ENCODE measurements at regions not wholly inside any gene's neighbourhood (a gene's known extent, or its start where the extent isn't known, plus 50 kb on each side); places are given as distances from the start of the nearest gene placed in this dataset.

GRCh38 chr1:55425310-55425930, 210.3 kb upstream of the USP24 start:
- Histone ChIP-seq H3K4me1 (ENCODE audit: insufficient read depth, low read length) (peaks cover 51% of the 10 kb centered on the region), H3K4me3 (ENCODE audit: low read length) (no peak overlapping the region), H3K27me3 (ENCODE audit: low read length) (no peaks in the 10 kb centered on the region), H3K4me2 (ENCODE audit: low read length) (no peak overlapping the region), H3K79me2 (ENCODE audit: low read length) (no peaks in the 10 kb centered on the region), H3K27ac (ENCODE audit: low read length) (no peak overlapping the region), H3K9me3 (ENCODE audit: low read length) (no peaks in the 10 kb centered on the region), H3K36me3 (ENCODE audit: low read depth, low read length) (no peaks in the 10 kb centered on the region), H2AFZ (ENCODE audit: low read length) (no peak overlapping the region), H3F3A (ENCODE audit: low read length, unreplicated experiment) (peaks cover 6% of the 10 kb centered on the region), H4K20me1 (ENCODE audit: low read length) (no peaks in the 10 kb centered on the region), H3K9me2 (replicated peaks; ENCODE audit: low read length) (no peaks in the 10 kb centered on the region), H3K9ac (ENCODE audit: low read length) (no peak overlapping the region)
- ChIA-PET POLR2A (ENCODE audit: unreplicated experiment) (no interaction called here), CTCF (no interaction called here)
- no peak for TF ChIP-seq CTCF (conservative IDR thresholded peaks at IDR 0.05; ENCODE audit: low read depth, low read length)
- TF ChIP-seq EZH2phosphoT487 (IDR thresholded peaks at IDR 0.05; ENCODE audit: borderline replicate concordance, low read length) = no peak
- TF ChIP-seq EZH2 (IDR thresholded peaks at IDR 0.05; ENCODE audit: low read length, unreplicated experiment) = no peak
- DNase-seq (no peak), ATAC-seq (no peak)
- BruUV-seq (replicated peaks) = no TSS peak
- intact Hi-C loops (cut with micrococcal nuclease) = loop anchor here (10.0 kb wide), 1 partner anchor 949 kb away; no protein-coding TSS in a partner anchor

DNA sequence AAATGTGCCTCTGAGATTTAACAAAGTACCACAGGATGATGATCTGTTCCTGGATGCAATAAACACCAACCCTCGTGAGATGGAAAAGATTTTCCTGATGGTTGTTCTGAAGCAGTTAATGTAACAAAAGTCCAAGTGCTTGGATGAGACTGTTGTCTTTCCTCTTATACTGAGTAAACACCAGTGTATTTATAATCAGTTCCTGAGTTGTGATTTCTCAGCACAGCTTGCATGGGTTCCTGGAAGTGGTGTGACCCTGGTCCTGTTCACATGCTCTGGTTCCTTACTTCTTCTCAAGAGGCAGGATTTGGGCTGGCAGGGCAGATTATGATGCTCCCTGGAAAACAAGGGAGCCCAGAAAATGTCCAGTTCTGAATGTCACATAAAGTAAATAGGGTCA, 208.2 kb upstream of the USP24 start:
- ChIA-PET CTCF (no interaction called here), POLR2A (ENCODE audit: unreplicated experiment) (no interaction called here)
- TF ChIP-seq CTCF (conservative IDR thresholded peaks at IDR 0.05; ENCODE audit: low read depth, low read length) (no peak), EZH2 (IDR thresholded peaks at IDR 0.05; ENCODE audit: low read length, unreplicated experiment) (no peak), EZH2phosphoT487 (IDR thresholded peaks at IDR 0.05; ENCODE audit: borderline replicate concordance, low read length) (no peak)
- peaks cover 35% of the 10 kb centered on the region for H3K4me1 ChIP-seq (ENCODE audit: insufficient read depth, low read length)
- H3K9ac ChIP-seq (ENCODE audit: low read length) = no peak overlapping the region
- H2AFZ ChIP-seq (ENCODE audit: low read length) = no peak overlapping the region
- no peaks in the 10 kb centered on the region for H3K36me3 ChIP-seq (ENCODE audit: low read depth, low read length)
- intact Hi-C loops (cut with micrococcal nuclease) = loop anchor here (10.0 kb wide), 1 partner anchor 951 kb away; no protein-coding TSS in a partner anchor
- DNase-seq = no peak
- no peak for ATAC-seq
- no peak overlapping the region for H3K27ac ChIP-seq (ENCODE audit: low read length)
- BruUV-seq (replicated peaks) = no TSS peak
- no peaks in the 10 kb centered on the region for H3K27me3 ChIP-seq (ENCODE audit: low read length)
- H3K9me2 ChIP-seq (replicated peaks; ENCODE audit: low read length) = no peaks in the 10 kb centered on the region
- H4K20me1 ChIP-seq (ENCODE audit: low read length) = no peaks in the 10 kb centered on the region
- H3K4me3 ChIP-seq (ENCODE audit: low read length) = no peak overlapping the region
- no peaks in the 10 kb centered on the region for H3K9me3 ChIP-seq (ENCODE audit: low read length)
- no peaks in the 10 kb centered on the region for H3K79me2 ChIP-seq (ENCODE audit: low read length)
- H3F3A ChIP-seq (ENCODE audit: low read length, unreplicated experiment) = no peaks in the 10 kb centered on the region
- H3K4me2 ChIP-seq (ENCODE audit: low read length) = no peak overlapping the region

- H3K4me1 ChIP-seq (ENCODE audit: insufficient read depth, low read length) = peaks cover 14% of the 10 kb centered on the region
- intact Hi-C loops (cut with micrococcal nuclease) = loop anchor here (10.0 kb wide), 1 partner anchor 954 kb away; no protein-coding TSS in a partner anchor
- ChIA-PET POLR2A (ENCODE audit: unreplicated experiment) (no interaction called here), CTCF (no interaction called here)
- H3K79me2 ChIP-seq (ENCODE audit: low read length) = no peaks in the 10 kb centered on the region
- H2AFZ ChIP-seq (ENCODE audit: low read length) = 0 out of 2 replicates have a peak overlapping the region, but pooled peaks have one; percentile 2
- peak overlapping the region; percentile 17; the same call in 1 of the 2 replicates for H3K27ac ChIP-seq (ENCODE audit: low read length)
- H3K9ac ChIP-seq (ENCODE audit: low read length) = no peak overlapping the region
- no peak overlapping the region for H3K4me3 ChIP-seq (ENCODE audit: low read length)
- DNase-seq (peak; percentile 60), ATAC-seq (peak; percentile 54)
- no peaks in the 10 kb centered on the region for H3K9me2 ChIP-seq (replicated peaks; ENCODE audit: low read length)
- H3K4me2 ChIP-seq (ENCODE audit: low read length) = peak overlapping the region; percentile 16; the same call in 1 of the 2 replicates
- H3K27me3 ChIP-seq (ENCODE audit: low read length) = no peaks in the 10 kb centered on the region
- no peaks in the 10 kb centered on the region for H4K20me1 ChIP-seq (ENCODE audit: low read length)
- no TSS peak for BruUV-seq (replicated peaks)
- H3K36me3 ChIP-seq (ENCODE audit: low read depth, low read length) = no peaks in the 10 kb centered on the region
- TF ChIP-seq EZH2phosphoT487 (IDR thresholded peaks at IDR 0.05; ENCODE audit: borderline replicate concordance, low read length) = no peak
- TF ChIP-seq EZH2 (IDR thresholded peaks at IDR 0.05; ENCODE audit: low read length, unreplicated experiment) = no peak
- TF ChIP-seq CTCF (conservative IDR thresholded peaks at IDR 0.05; ENCODE audit: low read depth, low read length) = no peak
- H3K9me3 ChIP-seq (ENCODE audit: low read length) = no peaks in the 10 kb centered on the region
- no peaks in the 10 kb centered on the region for H3F3A ChIP-seq (ENCODE audit: low read length, unreplicated experiment)
Observed at GRCh38 chr1:55420929-55421716, 206.0 kb upstream of the USP24 start.
